Smooth muscle cell (in vitro differentiated cells): ENCODE measurements at regions not wholly inside any gene's neighbourhood (a gene's known extent, or its start where the extent isn't known, plus 50 kb on each side); places are given as distances from the start of the nearest gene placed in this dataset.

Source experiments
- DNase-seq: peaks from one replicate; lab custom pipeline; 2025; ENCODE audit not compliant: unreplicated experiment; lab: John Stamatoyannopoulos, UW
- H2AFZ ChIP-seq: fragments of 200-600 bp; sonication (generic); 2 replicates; pipeline ENCODE4 v1.6.0; 2016; ENCODE audit warnings: antibody characterized with exemption, low read depth, mild to moderate bottlenecking
- H3F3A ChIP-seq: fragments of 200-600 bp; sonication (generic); 2 replicates; pipeline ENCODE4 v1.6.0; 2017; ENCODE audit warnings: antibody characterized with exemption, low read depth
- H3K27ac ChIP-seq: fragments of 200-600 bp; sonication (generic); 2 replicates; pipeline ENCODE4 v1.5.1; 2016; ENCODE audit warnings: low read depth, mild to moderate bottlenecking
- H3K27me3 ChIP-seq: fragments of 200-600 bp; sonication (generic); 2 replicates; pipeline ENCODE4 v1.6.1; 2016; ENCODE audit warnings: low read depth, mild to moderate bottlenecking
- H3K36me3 ChIP-seq: fragments of 200-600 bp; sonication (generic); 2 replicates; pipeline ENCODE4 v1.5.1; 2016; ENCODE audit warnings: low read depth
- H3K4me1 ChIP-seq: fragments of 200-600 bp; sonication (generic); 2 replicates; pipeline ENCODE4 v1.5.1; 2016; ENCODE audit warnings: low read depth
- H3K4me2 ChIP-seq: fragments of 200-600 bp; sonication (generic); 2 replicates; pipeline ENCODE4 v1.6.0; 2016; ENCODE audit warnings: mild to moderate bottlenecking
- H3K4me3 ChIP-seq: fragments of 200-600 bp; sonication (generic); 2 replicates; pipeline ENCODE4 v1.5.1; 2016; ENCODE audit warnings: mild to moderate bottlenecking
- H3K79me2 ChIP-seq: fragments of 200-600 bp; sonication (generic); 2 replicates; pipeline ENCODE4 v1.6.0; 2016; ENCODE audit warnings: low read depth, mild to moderate bottlenecking
- H3K9ac ChIP-seq: fragments of 200-600 bp; sonication (generic); 2 replicates; pipeline ENCODE4 v1.6.0; 2016; ENCODE audit warnings: low read depth
- H3K9me3 ChIP-seq: fragments of 200-600 bp; sonication (generic); replicated peaks from 2 replicates; pipeline ENCODE4 v1.5.1; 2016; ENCODE audit warnings: low read depth
- H4K20me1 ChIP-seq: fragments of 200-600 bp; sonication (generic); 2 replicates; pipeline ENCODE4 v1.6.0; 2016; ENCODE audit warnings: low read depth
- whole genome bisulfite sequencing: methylation state at CpG from one replicate; pipeline ENCODE4 v1.1.7; 2016; ENCODE audit warnings: low lambda C conversion rate; 5-methylcytosine and 5-hydroxymethylcytosine counted together
- TF ChIP-seq, protein P1 (sequence below): fragments of 200-600 bp; sonication (generic); IDR thresholded peaks from 2 replicates; pipeline ENCODE4 v1.5.1; 2017; ENCODE audit warnings: borderline replicate concordance, mild to moderate bottlenecking, antibody characterized with exemption; ENCODE audit not compliant: insufficient read depth, poor library complexity, severe bottlenecking

DNA sequence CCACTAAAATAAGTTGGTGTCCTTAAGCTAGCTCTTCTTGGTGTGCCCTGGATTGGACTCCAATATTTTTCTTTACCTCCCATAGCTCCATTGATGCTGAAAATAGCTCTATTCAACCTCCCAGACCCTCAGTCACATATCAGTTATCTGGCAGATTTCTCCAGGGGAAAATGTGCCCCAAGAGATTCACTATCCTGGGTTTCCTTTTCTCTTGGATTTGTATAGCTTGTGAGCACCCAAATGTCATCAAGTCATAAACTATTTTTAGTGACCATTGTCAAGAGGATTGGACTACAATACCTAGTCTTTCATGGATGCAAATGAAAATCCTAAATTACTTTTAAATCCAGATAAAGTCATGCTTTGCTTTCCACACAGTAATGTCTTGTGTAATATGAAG lies 339.6 kb upstream of the FOXG1 start:
- DNase-seq = no peak
- H3K36me3 ChIP-seq = no peaks in the 10 kb centered on the region
- peaks cover 19% of the 10 kb centered on the region for H3K9me3 ChIP-seq
- no peaks in the 10 kb centered on the region for H3F3A ChIP-seq
- no peak overlapping the region for H2AFZ ChIP-seq
- no peak overlapping the region for H3K4me3 ChIP-seq
- H3K79me2 ChIP-seq = no peaks in the 10 kb centered on the region
- H3K4me2 ChIP-seq = no peak overlapping the region
- no peak overlapping the region for H3K9ac ChIP-seq
- no peak overlapping the region for H3K27ac ChIP-seq
- TF ChIP-seq, protein P1, sequence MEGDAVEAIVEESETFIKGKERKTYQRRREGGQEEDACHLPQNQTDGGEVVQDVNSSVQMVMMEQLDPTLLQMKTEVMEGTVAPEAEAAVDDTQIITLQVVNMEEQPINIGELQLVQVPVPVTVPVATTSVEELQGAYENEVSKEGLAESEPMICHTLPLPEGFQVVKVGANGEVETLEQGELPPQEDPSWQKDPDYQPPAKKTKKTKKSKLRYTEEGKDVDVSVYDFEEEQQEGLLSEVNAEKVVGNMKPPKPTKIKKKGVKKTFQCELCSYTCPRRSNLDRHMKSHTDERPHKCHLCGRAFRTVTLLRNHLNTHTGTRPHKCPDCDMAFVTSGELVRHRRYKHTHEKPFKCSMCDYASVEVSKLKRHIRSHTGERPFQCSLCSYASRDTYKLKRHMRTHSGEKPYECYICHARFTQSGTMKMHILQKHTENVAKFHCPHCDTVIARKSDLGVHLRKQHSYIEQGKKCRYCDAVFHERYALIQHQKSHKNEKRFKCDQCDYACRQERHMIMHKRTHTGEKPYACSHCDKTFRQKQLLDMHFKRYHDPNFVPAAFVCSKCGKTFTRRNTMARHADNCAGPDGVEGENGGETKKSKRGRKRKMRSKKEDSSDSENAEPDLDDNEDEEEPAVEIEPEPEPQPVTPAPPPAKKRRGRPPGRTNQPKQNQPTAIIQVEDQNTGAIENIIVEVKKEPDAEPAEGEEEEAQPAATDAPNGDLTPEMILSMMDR = no peak
- H4K20me1 ChIP-seq = no peaks in the 10 kb centered on the region
- peaks cover 7% of the 10 kb centered on the region for H3K4me1 ChIP-seq
- no peaks in the 10 kb centered on the region for H3K27me3 ChIP-seq

DNA sequence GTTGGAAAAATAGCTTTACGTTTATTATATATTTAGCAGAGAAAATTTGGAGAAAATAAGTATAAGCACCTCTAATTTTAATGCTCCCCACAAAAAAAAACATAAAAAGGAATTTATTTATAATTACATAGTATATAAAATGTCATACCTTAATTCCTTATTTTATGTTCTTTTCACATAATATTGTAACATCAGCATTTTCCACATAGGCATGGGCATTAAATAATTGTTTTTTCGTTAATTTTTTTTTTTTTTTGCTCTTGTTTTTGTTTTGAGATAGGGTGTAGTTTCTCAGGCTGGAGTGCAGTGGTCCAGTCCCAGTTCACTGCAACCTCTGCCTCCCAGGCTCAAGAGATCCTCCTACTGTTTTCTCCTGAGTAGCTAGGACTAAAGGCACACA lies 329.8 kb upstream of the FOXG1 start:
- Histone ChIP-seq H3K36me3 (no peaks in the 10 kb centered on the region), H3K27ac (no peak overlapping the region), H3F3A (no peaks in the 10 kb centered on the region), H3K27me3 (no peaks in the 10 kb centered on the region), H3K4me1 (no peaks in the 10 kb centered on the region), H3K9me3 (no peaks in the 10 kb centered on the region), H3K4me3 (no peak overlapping the region), H3K4me2 (no peak overlapping the region), H4K20me1 (no peaks in the 10 kb centered on the region), H3K79me2 (no peaks in the 10 kb centered on the region), H2AFZ (no peak overlapping the region), H3K9ac (no peak overlapping the region)
- TF ChIP-seq, protein P1 = no peak
- 70% methylated on average over 2 of the region's 2 CpGs for WGBS
- DNase-seq = no peak

DNA sequence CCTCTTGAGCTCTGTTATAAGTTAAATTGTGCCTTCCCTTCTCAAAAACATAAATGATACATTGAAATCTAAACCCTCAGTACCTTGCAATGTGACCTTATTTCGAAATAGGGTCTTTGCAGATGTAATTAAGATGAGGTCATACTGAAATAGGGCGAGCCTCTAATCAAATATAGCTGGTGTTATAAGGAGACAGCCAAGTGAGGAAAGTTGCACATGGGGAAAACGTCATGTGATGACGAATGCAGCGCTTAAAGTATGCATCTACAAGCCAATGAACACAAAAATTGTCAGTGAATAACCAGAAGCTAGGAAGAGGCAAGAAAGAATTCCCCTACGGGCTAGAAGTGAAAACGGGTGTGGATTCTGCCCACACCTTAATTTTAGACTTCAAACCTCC lies 305.2 kb upstream of the FOXG1 start:
- no peaks in the 10 kb centered on the region for H3K9me3 ChIP-seq
- no peak overlapping the region for H2AFZ ChIP-seq
- no peak overlapping the region for H3K27ac ChIP-seq
- no peak for DNase-seq
- H3F3A ChIP-seq = no peaks in the 10 kb centered on the region
- no peak overlapping the region for H3K4me2 ChIP-seq
- H3K4me1 ChIP-seq = no peaks in the 10 kb centered on the region
- H3K9ac ChIP-seq = no peak overlapping the region
- H3K79me2 ChIP-seq = no peaks in the 10 kb centered on the region
- no peak overlapping the region for H3K4me3 ChIP-seq
- TF ChIP-seq, protein P1 = no peak
- no peaks in the 10 kb centered on the region for H3K36me3 ChIP-seq
- WGBS = 81% methylated on average over 7 of the region's 7 CpGs
- no peaks in the 10 kb centered on the region for H4K20me1 ChIP-seq
- H3K27me3 ChIP-seq = no peaks in the 10 kb centered on the region

DNA sequence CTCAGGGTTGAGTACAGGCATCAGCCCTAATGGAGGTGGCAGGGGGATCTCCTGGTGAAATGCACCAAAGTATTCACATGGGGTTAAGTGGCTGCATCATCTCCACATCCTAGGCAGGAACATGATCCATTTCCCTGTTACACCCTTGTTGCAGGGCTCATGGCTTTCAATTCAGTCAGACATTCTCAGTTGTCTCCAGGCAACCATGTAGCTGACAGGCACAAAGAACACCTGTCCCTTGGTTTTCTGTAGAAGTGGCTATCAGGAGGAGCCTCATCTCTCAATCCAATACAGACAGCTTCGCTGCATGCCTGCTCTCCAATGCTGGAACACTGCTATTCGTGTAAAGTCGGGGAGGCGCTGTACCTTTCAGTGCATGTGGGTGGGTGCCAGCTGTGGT lies 299.0 kb upstream of the FOXG1 start:
- TF ChIP-seq, protein P1 = no peak
- no peaks in the 10 kb centered on the region for H3K36me3 ChIP-seq
- H3F3A ChIP-seq = no peaks in the 10 kb centered on the region
- DNase-seq = no peak
- H3K9me3 ChIP-seq = no peaks in the 10 kb centered on the region
- no peak overlapping the region for H3K9ac ChIP-seq
- no peak overlapping the region for H3K27ac ChIP-seq
- H3K4me3 ChIP-seq = no peak overlapping the region
- no peaks in the 10 kb centered on the region for H4K20me1 ChIP-seq
- WGBS = 96% methylated on average over 4 of the region's 4 CpGs
- H2AFZ ChIP-seq = no peak overlapping the region
- H3K4me1 ChIP-seq = no peaks in the 10 kb centered on the region
- H3K79me2 ChIP-seq = no peaks in the 10 kb centered on the region
- no peaks in the 10 kb centered on the region for H3K27me3 ChIP-seq
- no peak overlapping the region for H3K4me2 ChIP-seq
